ENCODE measurements at regions not wholly inside any gene's neighbourhood (a gene's known extent, or its start where the extent isn't known, plus 50 kb on each side); places are given as distances from the start of the nearest gene placed in this dataset.

GRCh38 chr11:133713406-133713805 is 131.9 kb downstream of the SPATA19 start:
- DNase-seq (ENCODE audit: low read depth, low spot score): no peak
- ATAC-seq: no peak
- in situ Hi-C loops (cut with HindIII; ENCODE audit: low pct_unique_long_range_greater_than_20kb, low sequenced_read_pairs) (no loop called here), intact Hi-C loops (cut with micrococcal nuclease; ENCODE audit: unreplicated experiment) (no loop called here)
- H3K27me3 ChIP-seq (ENCODE audit: control insufficient read depth, insufficient read depth, low read length): peaks cover 5% of the 10 kb centered on the region; the same call in 1 of the 2 replicates
- H3K4me3 ChIP-seq (ENCODE audit: low read depth in 2 of 2, low read length in 2 of 2): no peak overlapping the region
- no TSS peak for BruUV-seq (replicated peaks)
- no peak overlapping the region for H3K27ac ChIP-seq (ENCODE audit: low read length)
- no peaks in the 10 kb centered on the region for H3K4me1 ChIP-seq (ENCODE audit: control insufficient read depth, insufficient read depth, low read length)
- H3K36me3 ChIP-seq (ENCODE audit: control insufficient read depth, insufficient read depth, low read length): no peaks in the 10 kb centered on the region
- CTCF ChIA-PET: no interaction called here
- POLR2A ChIA-PET: no interaction called here
- H3K9me3 ChIP-seq (ENCODE audit: control insufficient read depth, insufficient read depth, low read depth, low read length): no peaks in the 10 kb centered on the region
- TF ChIP-seq CTCF (IDR thresholded peaks at IDR 0.05) (no peak), POLR2AphosphoS5 (IDR thresholded peaks at IDR 0.05; ENCODE audit: low read depth, low read length) (no peak)

GRCh38 chr11:133712051-133712560 is 133.2 kb downstream of the SPATA19 start:
- TF ChIP-seq TCF7L2 (IDR thresholded peaks at IDR 0.05; ENCODE audit: low read depth, low read length) (no peak), SIN3A (IDR thresholded peaks at IDR 0.05; ENCODE audit: borderline replicate concordance, insufficient read depth, low read depth, low read length) (no peak), REST (IDR thresholded peaks at IDR 0.05; ENCODE audit: insufficient read depth in 1 of 2, low read depth in 2 of 2, low read length in 1 of 2) (no peak), CTCF (IDR thresholded peaks at IDR 0.05) (no peak), POLR2AphosphoS5 (IDR thresholded peaks at IDR 0.05; ENCODE audit: low read depth, low read length) (no peak)
- H3K4me1 ChIP-seq (ENCODE audit: control insufficient read depth, insufficient read depth, low read length): no peaks in the 10 kb centered on the region
- DNase-seq (ENCODE audit: low read depth, low spot score) (no peak), ATAC-seq (no peak)
- no peak overlapping the region for H3K27ac ChIP-seq (ENCODE audit: low read length)
- BruUV-seq (replicated peaks): no TSS peak
- intact Hi-C loops (cut with micrococcal nuclease; ENCODE audit: unreplicated experiment) (no loop called here), in situ Hi-C loops (cut with HindIII; ENCODE audit: low pct_unique_long_range_greater_than_20kb, low sequenced_read_pairs) (no loop called here)
- no peaks in the 10 kb centered on the region for H3K9me3 ChIP-seq (ENCODE audit: control insufficient read depth, insufficient read depth, low read depth, low read length)
- peaks cover 5% of the 10 kb centered on the region; the same call in 1 of the 2 replicates for H3K27me3 ChIP-seq (ENCODE audit: control insufficient read depth, insufficient read depth, low read length)
- CTCF ChIA-PET: no interaction called here
- H3K36me3 ChIP-seq (ENCODE audit: control insufficient read depth, insufficient read depth, low read length): no peaks in the 10 kb centered on the region
- POLR2A ChIA-PET: interaction anchor here (0.7 kb wide), 1 partner anchor 286 kb away, joined by 5 read pairs; no protein-coding TSS in a partner anchor
- H3K4me3 ChIP-seq (ENCODE audit: low read depth in 2 of 2, low read length in 2 of 2): no peak overlapping the region

All from Panc1 (cell line).